SH-SY5Y (cell line): ENCODE measurements at regions not wholly inside any gene's neighbourhood (a gene's known extent, or its start where the extent isn't known, plus 50 kb on each side); places are given as distances from the start of the nearest gene placed in this dataset.

Experiments
- GATA2 ChIP-seq: IDR thresholded peaks from 2 replicates; pipeline ENCODE4 v1.6.1; 2011; ENCODE audit warnings: mild to moderate bottlenecking, low read depth, low read length
- GATA3 ChIP-seq: IDR thresholded peaks from 2 replicates; pipeline ENCODE4 v1.6.1; 2011; ENCODE audit warnings: low read depth, mild to moderate bottlenecking, low read length, moderate library complexity

DNA sequence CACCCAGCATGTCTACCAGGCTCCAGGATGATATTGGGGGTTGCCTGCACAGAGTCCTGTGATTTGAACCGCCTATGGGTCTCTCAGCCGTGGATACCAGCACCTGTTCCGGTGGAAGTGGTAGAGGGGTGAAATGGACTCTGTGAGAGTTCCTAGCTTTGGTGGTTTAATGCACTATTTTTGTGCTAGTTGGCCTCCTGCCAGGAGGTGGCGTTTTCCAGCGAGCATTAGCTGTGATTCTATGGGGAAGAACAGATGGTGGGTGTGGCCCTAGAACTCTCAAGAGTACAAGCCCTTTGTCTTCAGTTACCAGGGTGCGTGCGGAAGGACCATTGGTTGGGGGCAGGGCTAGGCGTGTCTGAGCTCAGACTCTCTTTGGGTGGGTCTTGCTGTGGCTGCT, 316.9 kb upstream of the AMOT start:
- TF ChIP-seq GATA2 (no peak), GATA3 (no peak)
